Hepatocyte (in vitro differentiated cells): ENCODE measurements at regions not wholly inside any gene's neighbourhood (a gene's known extent, or its start where the extent isn't known, plus 50 kb on each side); places are given as distances from the start of the nearest gene placed in this dataset.

Source experiments
- DNase-seq: peaks from one replicate; pipeline ENCODE4 v3.0.0-alpha.2; 2016; ENCODE audit warnings: low spot score
- H2AFZ ChIP-seq: fragments of 200-600 bp; sonication (generic); 2 replicates; pipeline ENCODE4 v1.6.0; 2016; ENCODE audit warnings: antibody characterized with exemption, mild to moderate bottlenecking
- H3K27ac ChIP-seq: fragments of 200-600 bp; sonication (generic); 2 replicates; pipeline ENCODE4 v1.5.1; 2016; ENCODE audit warnings: mild to moderate bottlenecking
- H3K27me3 ChIP-seq: fragments of 200-600 bp; sonication (generic); 2 replicates; pipeline ENCODE4 v1.6.1; 2016
- H3K36me3 ChIP-seq: fragments of 200-600 bp; sonication (generic); replicated peaks from 2 replicates; pipeline ENCODE4 v1.5.1; 2016; ENCODE audit warnings: low read depth; ENCODE audit not compliant: insufficient read depth
- H3K4me1 ChIP-seq: fragments of 200-600 bp; sonication (generic); 2 replicates; pipeline ENCODE4 v1.5.1; 2016; ENCODE audit warnings: mild to moderate bottlenecking, moderate library complexity; ENCODE audit not compliant: insufficient read depth
- H3K4me2 ChIP-seq: fragments of 200-600 bp; sonication (generic); 2 replicates; pipeline ENCODE4 v1.6.0; 2016
- H3K4me3 ChIP-seq: fragments of 200-600 bp; sonication (generic); 2 replicates; pipeline ENCODE4 v1.5.1; 2016; ENCODE audit warnings: mild to moderate bottlenecking
- H3K79me2 ChIP-seq: fragments of 200-600 bp; sonication (generic); 2 replicates; pipeline ENCODE4 v1.6.0; 2017; ENCODE audit warnings: mild to moderate bottlenecking
- H3K9me2 ChIP-seq: fragments of 200-600 bp; sonication (generic); replicated peaks from 2 replicates; pipeline ENCODE4 v1.6.0; 2017; ENCODE audit warnings: mild to moderate bottlenecking; ENCODE audit not compliant: insufficient read depth
- H3K9me3 ChIP-seq: fragments of 200-600 bp; sonication (generic); 2 replicates; pipeline ENCODE4 v1.5.1; 2016; ENCODE audit warnings: low read depth, mild to moderate bottlenecking
- H4K20me1 ChIP-seq: fragments of 200-600 bp; sonication (generic); 2 replicates; pipeline ENCODE4 v1.6.0; 2016; ENCODE audit warnings: mild to moderate bottlenecking; ENCODE audit not compliant: insufficient read depth, poor library complexity, severe bottlenecking
- CTCF ChIP-seq: fragments of 200-600 bp; sonication (generic); IDR thresholded peaks from 2 replicates; pipeline ENCODE4 v1.5.1; 2016; ENCODE audit warnings: antibody characterized with exemption, mild to moderate bottlenecking; ENCODE audit not compliant: poor library complexity
- EZH2 ChIP-seq: fragments of 200-600 bp; sonication (generic); IDR thresholded peaks from 2 replicates; pipeline ENCODE4 v1.6.1; 2016; ENCODE audit warnings: antibody characterized with exemption, mild to moderate bottlenecking, borderline replicate concordance
- EZH2phosphoT487 ChIP-seq: fragments of 200-600 bp; sonication (generic); IDR thresholded peaks from one replicate; pipeline ENCODE4 v1.6.1; 2018; ENCODE audit warnings: antibody characterized with exemption, mild to moderate bottlenecking, low read depth, moderate library complexity; ENCODE audit not compliant: unreplicated experiment, severe bottlenecking
- WGBS: methylation state at CpG from one replicate; pipeline ENCODE4 v1.1.6; 2016; ENCODE audit warnings: low lambda C conversion rate; ENCODE audit errors: missing lambda C conversion rate; 5-methylcytosine and 5-hydroxymethylcytosine counted together

- Histone ChIP-seq H3K9me2 (no peaks in the 10 kb centered on the region), H3K27ac (no peak overlapping the region), H3K36me3 (no peaks in the 10 kb centered on the region), H4K20me1 (no peaks in the 10 kb centered on the region), H3K79me2 (no peaks in the 10 kb centered on the region), H3K27me3 (no peaks in the 10 kb centered on the region), H3K4me2 (no peak overlapping the region), H3K4me3 (no peak overlapping the region), H3K4me1 (no peaks in the 10 kb centered on the region), H2AFZ (no peak overlapping the region), H3K9me3 (no peaks in the 10 kb centered on the region)
- no peak for DNase-seq
- TF ChIP-seq EZH2 (no peak), EZH2phosphoT487 (no peak)
- 73% methylated on average over 6 of the region's 6 CpGs for WGBS
These were observed 702.4 kb upstream of the FZD8 start for GRCh38 chr10:36344240-36345174.

GRCh38 chr10:36342781-36343180, 700.7 kb upstream of the FZD8 start:
- Histone ChIP-seq H3K9me3 (no peaks in the 10 kb centered on the region), H3K4me1 (no peaks in the 10 kb centered on the region), H3K4me3 (no peak overlapping the region), H3K36me3 (no peaks in the 10 kb centered on the region), H2AFZ (no peak overlapping the region), H3K79me2 (no peaks in the 10 kb centered on the region), H3K4me2 (no peak overlapping the region), H4K20me1 (no peaks in the 10 kb centered on the region), H3K27ac (no peak overlapping the region), H3K9me2 (no peaks in the 10 kb centered on the region), H3K27me3 (no peaks in the 10 kb centered on the region)
- DNase-seq: no peak
- TF ChIP-seq EZH2 (no peak), EZH2phosphoT487 (no peak), CTCF (no peak)
- WGBS: 43% methylated on average over 2 of the region's 2 CpGs

GRCh38 chr10:36341471-36341870, 699.4 kb upstream of the FZD8 start:
- WGBS: 83% methylated on average over 1 of the region's 1 CpG
- Histone ChIP-seq H3K27ac (no peak overlapping the region), H3K4me3 (no peak overlapping the region), H3K79me2 (no peaks in the 10 kb centered on the region), H3K36me3 (no peaks in the 10 kb centered on the region), H3K9me3 (no peaks in the 10 kb centered on the region), H4K20me1 (no peaks in the 10 kb centered on the region), H3K9me2 (no peaks in the 10 kb centered on the region), H3K4me1 (no peaks in the 10 kb centered on the region), H3K4me2 (no peak overlapping the region), H2AFZ (no peak overlapping the region), H3K27me3 (no peaks in the 10 kb centered on the region)
- no peak for TF ChIP-seq EZH2phosphoT487
- no peak for TF ChIP-seq EZH2
- TF ChIP-seq CTCF: no peak
- DNase-seq: no peak

GRCh38 chr10:36336315-36336714, 694.2 kb upstream of the FZD8 start:
- Histone ChIP-seq H3K36me3 (no peaks in the 10 kb centered on the region), H3K4me1 (no peaks in the 10 kb centered on the region), H3K4me2 (no peak overlapping the region), H3K4me3 (no peak overlapping the region), H4K20me1 (no peaks in the 10 kb centered on the region), H3K9me2 (no peaks in the 10 kb centered on the region), H3K79me2 (no peaks in the 10 kb centered on the region), H3K27ac (no peak overlapping the region), H3K27me3 (no peaks in the 10 kb centered on the region), H2AFZ (no peak overlapping the region), H3K9me3 (no peaks in the 10 kb centered on the region)
- no peak for DNase-seq
- no peak for TF ChIP-seq CTCF
- TF ChIP-seq EZH2phosphoT487: no peak
- no peak for TF ChIP-seq EZH2
- WGBS: 87% methylated on average over 2 of the region's 2 CpGs
